Ovary (tissue), 3 donors: ENCODE measurements at regions not wholly inside any gene's neighbourhood (a gene's known extent, or its start where the extent isn't known, plus 50 kb on each side); places are given as distances from the start of the nearest gene placed in this dataset.

Experiments
- CTCF ChIP-seq, 3 donors: fragments of 450-650 bp in 2 of 3; fragments of 200-600 bp in 1 of 3; IDR thresholded peaks; one replicate each; pipeline versions ENCODE4 v1.5.1 to v1.8.0; 2016 to 2022; ENCODE audit warnings: antibody characterized with exemption in 3 of 3, mild to moderate bottlenecking in 1 of 3
- EP300 ChIP-seq: sonication (generic); formaldehyde crosslinking; IDR thresholded peaks from one replicate; pipeline ENCODE4 v1.6.1; 2017; ENCODE audit warnings: antibody characterized with exemption
- POLR2A ChIP-seq: fragments of 450-650 bp; IDR thresholded peaks from one replicate; pipeline ENCODE4 v1.6.1; 2017; ENCODE audit warnings: antibody characterized with exemption, mild to moderate bottlenecking, moderate library complexity
- donor health status: DM: no; HTN: no; CAD: no.

- TF ChIP-seq POLR2A (no peak), CTCF (IDR thresholded peaks at IDR 0.05) (no peak), EP300 (no peak)
Measured at GRCh38 chr12:24561411-24561871, 387.5 kb downstream of the BCAT1 start.
